Activated B cell treated with CpG ODN at 0.5 μM for 24 hours (primary cell): ENCODE measurements at regions not wholly inside any gene's neighbourhood (a gene's known extent, or its start where the extent isn't known, plus 50 kb on each side); places are given as distances from the start of the nearest gene placed in this dataset.
A peak's percentile ranks its signal among the peaks of the same experiment; 100 is the strongest.

Experiments used
- ATAC-seq: fragments of 200-7000 bp; cut with Tn5 transposase; one replicate; pipeline ENCODE4 v1.10.0; 2021; ENCODE audit warnings: low read depth, mild to moderate bottlenecking, moderate library complexity
- CTCF ChIA-PET: fragments of 350-600 bp; sonication (Branson Sonifier 250); formaldehyde crosslinking; loops from one replicate; lab custom pipeline; 2021; ENCODE audit warnings: antibody characterized with exemption; lab: Charles Lee
- POLR2A ChIA-PET: fragments of 350-600 bp; sonication (Branson Sonifier 250); formaldehyde crosslinking; loops from one replicate; lab custom pipeline; 2021; ENCODE audit warnings: antibody characterized with exemption; lab: Charles Lee
- DNase-seq: peaks from one replicate; pipeline ENCODE4 v3.0.0; 2022
- H3K27ac Mint-ChIP-seq: one replicate; pipeline ENCODE4 v1.8.0; 2020; ENCODE audit warnings: mixed read lengths
- H3K27me3 Mint-ChIP-seq: one replicate; pipeline ENCODE4 v1.8.0; 2021; ENCODE audit warnings: mixed read lengths
- H3K36me3 Mint-ChIP-seq: one replicate; pipeline ENCODE4 v1.8.0; 2021; ENCODE audit warnings: low read depth, mixed read lengths
- H3K4me1 Mint-ChIP-seq: one replicate; pipeline ENCODE4 v1.8.0; 2021; ENCODE audit warnings: mixed read lengths
- H3K4me3 Mint-ChIP-seq: one replicate; pipeline ENCODE4 v1.8.0; 2020; ENCODE audit warnings: mild to moderate bottlenecking, mixed read lengths
- H3K9me3 Mint-ChIP-seq: one replicate; pipeline ENCODE4 v1.8.0; 2020; ENCODE audit warnings: mixed read lengths
- CTCF ChIP-seq: fragments of 200-600 bp; IDR thresholded peaks from one replicate; pipeline ENCODE4 v1.8.0; 2022; ENCODE audit warnings: antibody characterized with exemption, mild to moderate bottlenecking
- intact Hi-C: fragments of 100-400 bp; cut with micrococcal nuclease; formaldehyde crosslinking; loops from one replicate; pipeline ENCODE4 v1.15.1; 2024

GRCh38 chr3:112734736-112735350, 93.9 kb upstream of the CCDC80 start:
- no peaks in the 10 kb centered on the region for H3K9me3 Mint-ChIP-seq
- intact Hi-C loops, result loop anchor here (1.0 to 5.0 kb wide), 10 partner anchors 58 to 553 kb away; partner anchors contain the start of gene SLC9C1
- no peak overlapping the region for H3K4me3 Mint-ChIP-seq
- no peak overlapping the region for H3K27ac Mint-ChIP-seq
- H3K27me3 Mint-ChIP-seq, result no peaks in the 10 kb centered on the region
- no peaks in the 10 kb centered on the region for H3K36me3 Mint-ChIP-seq
- peak; percentile 46 for DNase-seq
- ChIA-PET POLR2A (interaction anchor here (0.5 to 1.6 kb wide), 8 partner anchors 58 to 431 kb away, joined by 3 to 10 read pairs (median 5); partner anchors contain the start of genes CD200R1 and GTPBP8), CTCF (interaction anchor here (0.6 to 8.4 kb wide), 58 partner anchors 11 to 843 kb away, joined by 3 to 159 read pairs (median 4); partner anchors contain the start of genes CD200R1, CD200R1L and GTPBP8)
- H3K4me1 Mint-ChIP-seq, result peaks cover 28% of the 10 kb centered on the region
- TF ChIP-seq CTCF, result no peak
- peak; percentile 81 for ATAC-seq

- intact Hi-C loops, result loop anchor here (1.0 to 5.0 kb wide), 10 partner anchors 57 to 554 kb away; partner anchors contain the start of gene SLC9C1
- Mint-ChIP-seq H3K4me3 (no peak overlapping the region), H3K27me3 (no peaks in the 10 kb centered on the region), H3K4me1 (peaks cover 21% of the 10 kb centered on the region), H3K9me3 (no peaks in the 10 kb centered on the region), H3K27ac (no peak overlapping the region), H3K36me3 (no peaks in the 10 kb centered on the region)
- DNase-seq (no peak), ATAC-seq (no peak)
- no peak for TF ChIP-seq CTCF
- ChIA-PET POLR2A (interaction anchor here (0.6 to 1.6 kb wide), 5 partner anchors 57 to 257 kb away, joined by 3 to 10 read pairs (median 6); partner anchors contain the start of genes CD200R1 and GTPBP8), CTCF (interaction anchor here (0.6 to 8.4 kb wide), 56 partner anchors 11 to 843 kb away, joined by 3 to 159 read pairs (median 4); partner anchors contain the start of genes CD200R1, CD200R1L and GTPBP8)
Observed at GRCh38 chr3:112734171-112734570, 93.2 kb upstream of the CCDC80 start.

- DNase-seq (no peak), ATAC-seq (no peak)
- Mint-ChIP-seq H3K4me1 (peaks cover 6% of the 10 kb centered on the region), H3K27ac (no peak overlapping the region), H3K36me3 (no peaks in the 10 kb centered on the region), H3K27me3 (no peaks in the 10 kb centered on the region), H3K9me3 (no peaks in the 10 kb centered on the region), H3K4me3 (no peak overlapping the region)
- POLR2A ChIA-PET, result no interaction called here
- TF ChIP-seq CTCF, result no peak
- intact Hi-C loops, result loop anchor here (5.0 kb wide), 2 partner anchors 53 to 438 kb away; partner anchors contain the start of gene SLC9C1
- CTCF ChIA-PET, result no interaction called here
Observed at GRCh38 chr3:112730210-112730609, 89.3 kb upstream of the CCDC80 start.

GRCh38 chr3:112721231-112721630, 80.3 kb upstream of the CCDC80 start:
- ChIA-PET CTCF (no interaction called here), POLR2A (no interaction called here)
- no peaks in the 10 kb centered on the region for H3K4me1 Mint-ChIP-seq
- DNase-seq (no peak), ATAC-seq (no peak)
- no peak overlapping the region for H3K4me3 Mint-ChIP-seq
- no peaks in the 10 kb centered on the region for H3K36me3 Mint-ChIP-seq
- no peak overlapping the region for H3K27ac Mint-ChIP-seq
- H3K9me3 Mint-ChIP-seq, result no peaks in the 10 kb centered on the region
- intact Hi-C loops, result no loop called here
- peaks cover 6% of the 10 kb centered on the region for H3K27me3 Mint-ChIP-seq
- no peak for TF ChIP-seq CTCF

GRCh38 chr3:112718967-112719366, 78.0 kb upstream of the CCDC80 start:
- no peak for TF ChIP-seq CTCF
- no peaks in the 10 kb centered on the region for H3K9me3 Mint-ChIP-seq
- H3K4me3 Mint-ChIP-seq, result no peak overlapping the region
- no peaks in the 10 kb centered on the region for H3K36me3 Mint-ChIP-seq
- H3K27me3 Mint-ChIP-seq, result peaks cover 6% of the 10 kb centered on the region
- ChIA-PET CTCF (no interaction called here), POLR2A (no interaction called here)
- no peak for ATAC-seq
- no peak for DNase-seq
- intact Hi-C loops, result no loop called here
- no peaks in the 10 kb centered on the region for H3K4me1 Mint-ChIP-seq
- no peak overlapping the region for H3K27ac Mint-ChIP-seq
